ENCODE measurements at regions not wholly inside any gene's neighbourhood (a gene's known extent, or its start where the extent isn't known, plus 50 kb on each side); places are given as distances from the start of the nearest gene placed in this dataset.

DNA sequence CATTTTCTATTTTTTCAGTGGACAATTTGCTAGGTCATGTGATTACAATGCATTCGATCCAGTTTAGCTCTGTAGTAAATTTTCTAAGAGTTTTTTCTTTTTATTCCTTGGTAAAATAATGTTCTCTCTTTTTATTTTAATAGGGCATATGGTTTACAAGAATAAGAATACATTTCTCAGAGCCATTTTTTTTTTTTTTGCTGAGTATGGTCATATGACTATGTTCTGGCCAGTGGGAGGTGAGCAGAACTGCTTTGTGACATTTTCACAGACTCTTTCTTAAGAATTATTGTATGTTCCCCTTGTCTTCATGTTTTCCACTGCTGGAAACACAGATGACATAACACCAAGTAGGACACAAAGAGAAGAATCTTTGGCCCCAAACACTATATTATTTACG, 626.6 kb upstream of the FSHR start:
- Histone ChIP-seq H4K20me1 (ENCODE audit: insufficient read depth) (no peaks in the 10 kb centered on the region), H3K79me2 (ENCODE audit: insufficient read depth, low read length) (no peaks in the 10 kb centered on the region), H3K9me3 (ENCODE audit: control insufficient read depth in 1 of 2, insufficient read depth in 1 of 2, low read depth in 1 of 2, low read length in 2 of 2) (peaks cover 0 to 22% of the 10 kb centered on the region in 2 experiments; a peak in 2 of 4 replicates), H3K4me1 (ENCODE audit: control insufficient read depth in 1 of 2, insufficient read depth in 2 of 2, low read length in 2 of 2) (no peaks in the 10 kb centered on the region), H3K4me2 (ENCODE audit: low read length) (no peak overlapping the region), H3K36me3 (ENCODE audit: control insufficient read depth in 1 of 2, insufficient read depth in 2 of 2, low read length in 2 of 2) (no peaks in the 10 kb centered on the region), H3K9ac (ENCODE audit: low read length) (no peak overlapping the region), H2AFZ (ENCODE audit: low read depth, low read length, poor library complexity, severe bottlenecking) (no peak overlapping the region), H3K27ac (ENCODE audit: low read depth, low read length) (no peak overlapping the region), H3K4me3 (replicated peaks in 1 of 2; ENCODE audit: low read depth in 1 of 2, low read length in 2 of 2) (no peak overlapping the region), H3K9me2 (ENCODE audit: insufficient read depth) (no peaks in the 10 kb centered on the region), H3K27me3 (ENCODE audit: insufficient read depth, low read length) (no peaks in the 10 kb centered on the region)
- ChIA-PET POLR2A (no interaction called here), CTCF (no interaction called here), RAD21 (ENCODE audit: low non-redundant PET in 1 of 2, low total read pairs in 2 of 2, uncharacterized antibody in 2 of 2, unreplicated experiment in 2 of 2) (no interaction called here)
- TF ChIP-seq, protein P1, sequence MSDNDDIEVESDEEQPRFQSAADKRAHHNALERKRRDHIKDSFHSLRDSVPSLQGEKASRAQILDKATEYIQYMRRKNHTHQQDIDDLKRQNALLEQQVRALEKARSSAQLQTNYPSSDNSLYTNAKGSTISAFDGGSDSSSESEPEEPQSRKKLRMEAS (IDR thresholded peaks at IDR 0.05), result no peak
- TF ChIP-seq YY1 (IDR thresholded peaks at IDR 0.05; ENCODE audit: extremely low read depth, insufficient replicate concordance, low read depth, low read length) (no peak), FOSL1 (IDR thresholded peaks at IDR 0.05; ENCODE audit: low read depth) (no peak), SRF (IDR thresholded peaks at IDR 0.05; ENCODE audit: low read depth) (no peak), POLR2AphosphoS5 (IDR thresholded peaks at IDR 0.05; ENCODE audit: low read depth, low read length) (no peak), CTCF (IDR thresholded peaks at IDR 0.05 in 2 of 3, conservative IDR thresholded peaks at IDR 0.05 in 1 of 3; ENCODE audit: borderline replicate concordance in 1 of 3, insufficient read depth in 1 of 3, low read depth in 2 of 3, low read length in 2 of 3) (no peak), ZNF274 (IDR thresholded peaks at IDR 0.05; ENCODE audit: low read depth, low read length) (no peak)
- TF ChIP-seq, protein P2, sequence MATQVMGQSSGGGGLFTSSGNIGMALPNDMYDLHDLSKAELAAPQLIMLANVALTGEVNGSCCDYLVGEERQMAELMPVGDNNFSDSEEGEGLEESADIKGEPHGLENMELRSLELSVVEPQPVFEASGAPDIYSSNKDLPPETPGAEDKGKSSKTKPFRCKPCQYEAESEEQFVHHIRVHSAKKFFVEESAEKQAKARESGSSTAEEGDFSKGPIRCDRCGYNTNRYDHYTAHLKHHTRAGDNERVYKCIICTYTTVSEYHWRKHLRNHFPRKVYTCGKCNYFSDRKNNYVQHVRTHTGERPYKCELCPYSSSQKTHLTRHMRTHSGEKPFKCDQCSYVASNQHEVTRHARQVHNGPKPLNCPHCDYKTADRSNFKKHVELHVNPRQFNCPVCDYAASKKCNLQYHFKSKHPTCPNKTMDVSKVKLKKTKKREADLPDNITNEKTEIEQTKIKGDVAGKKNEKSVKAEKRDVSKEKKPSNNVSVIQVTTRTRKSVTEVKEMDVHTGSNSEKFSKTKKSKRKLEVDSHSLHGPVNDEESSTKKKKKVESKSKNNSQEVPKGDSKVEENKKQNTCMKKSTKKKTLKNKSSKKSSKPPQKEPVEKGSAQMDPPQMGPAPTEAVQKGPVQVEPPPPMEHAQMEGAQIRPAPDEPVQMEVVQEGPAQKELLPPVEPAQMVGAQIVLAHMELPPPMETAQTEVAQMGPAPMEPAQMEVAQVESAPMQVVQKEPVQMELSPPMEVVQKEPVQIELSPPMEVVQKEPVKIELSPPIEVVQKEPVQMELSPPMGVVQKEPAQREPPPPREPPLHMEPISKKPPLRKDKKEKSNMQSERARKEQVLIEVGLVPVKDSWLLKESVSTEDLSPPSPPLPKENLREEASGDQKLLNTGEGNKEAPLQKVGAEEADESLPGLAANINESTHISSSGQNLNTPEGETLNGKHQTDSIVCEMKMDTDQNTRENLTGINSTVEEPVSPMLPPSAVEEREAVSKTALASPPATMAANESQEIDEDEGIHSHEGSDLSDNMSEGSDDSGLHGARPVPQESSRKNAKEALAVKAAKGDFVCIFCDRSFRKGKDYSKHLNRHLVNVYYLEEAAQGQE (IDR thresholded peaks at IDR 0.05; ENCODE audit: low read depth), result no peak
- intact Hi-C loops (cut with micrococcal nuclease), result no loop called here
- BruUV-seq (replicated peaks), result no TSS peak
- ATAC-seq (no peak), DNase-seq (ENCODE audit: low read depth, low spot score) (no peak)
